ENCODE measurements at regions not wholly inside any gene's neighbourhood (a gene's known extent, or its start where the extent isn't known, plus 50 kb on each side); places are given as distances from the start of the nearest gene placed in this dataset.
"Not testable (repeated sequence)": the region's sequence is repeated elsewhere in the genome, so short reads cannot be mapped to it uniquely, and the experiment has no call there.

DNA sequence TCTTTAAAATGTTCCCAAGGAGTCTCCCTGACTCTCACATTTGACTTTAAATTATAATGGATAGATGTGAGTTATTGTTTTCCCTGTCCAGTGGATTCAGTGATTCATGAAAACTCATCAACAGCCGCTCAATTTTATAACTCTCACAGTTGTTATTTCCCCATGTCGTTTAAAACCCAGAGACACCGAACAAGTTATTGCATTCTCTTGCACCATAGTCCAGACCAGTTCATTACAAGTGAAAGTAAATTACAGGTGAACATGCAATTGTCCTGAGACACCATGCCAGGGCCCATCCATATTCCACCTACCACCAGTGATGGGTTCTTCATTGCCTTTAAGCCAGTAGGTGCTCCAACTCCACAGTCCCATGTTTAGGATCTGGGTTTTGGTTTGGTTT lies 85.7 kb upstream of the CMKLR1 start:
- H3K4me3 ChIP-seq (ENCODE audit: low read length) = no peak overlapping the region
- TF ChIP-seq, protein P1, sequence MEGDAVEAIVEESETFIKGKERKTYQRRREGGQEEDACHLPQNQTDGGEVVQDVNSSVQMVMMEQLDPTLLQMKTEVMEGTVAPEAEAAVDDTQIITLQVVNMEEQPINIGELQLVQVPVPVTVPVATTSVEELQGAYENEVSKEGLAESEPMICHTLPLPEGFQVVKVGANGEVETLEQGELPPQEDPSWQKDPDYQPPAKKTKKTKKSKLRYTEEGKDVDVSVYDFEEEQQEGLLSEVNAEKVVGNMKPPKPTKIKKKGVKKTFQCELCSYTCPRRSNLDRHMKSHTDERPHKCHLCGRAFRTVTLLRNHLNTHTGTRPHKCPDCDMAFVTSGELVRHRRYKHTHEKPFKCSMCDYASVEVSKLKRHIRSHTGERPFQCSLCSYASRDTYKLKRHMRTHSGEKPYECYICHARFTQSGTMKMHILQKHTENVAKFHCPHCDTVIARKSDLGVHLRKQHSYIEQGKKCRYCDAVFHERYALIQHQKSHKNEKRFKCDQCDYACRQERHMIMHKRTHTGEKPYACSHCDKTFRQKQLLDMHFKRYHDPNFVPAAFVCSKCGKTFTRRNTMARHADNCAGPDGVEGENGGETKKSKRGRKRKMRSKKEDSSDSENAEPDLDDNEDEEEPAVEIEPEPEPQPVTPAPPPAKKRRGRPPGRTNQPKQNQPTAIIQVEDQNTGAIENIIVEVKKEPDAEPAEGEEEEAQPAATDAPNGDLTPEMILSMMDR (conservative IDR thresholded peaks at IDR 0.05; ENCODE audit: low read depth, low read length) = no peak
- no peak for DNase-seq (ENCODE audit: low read depth)

DNA sequence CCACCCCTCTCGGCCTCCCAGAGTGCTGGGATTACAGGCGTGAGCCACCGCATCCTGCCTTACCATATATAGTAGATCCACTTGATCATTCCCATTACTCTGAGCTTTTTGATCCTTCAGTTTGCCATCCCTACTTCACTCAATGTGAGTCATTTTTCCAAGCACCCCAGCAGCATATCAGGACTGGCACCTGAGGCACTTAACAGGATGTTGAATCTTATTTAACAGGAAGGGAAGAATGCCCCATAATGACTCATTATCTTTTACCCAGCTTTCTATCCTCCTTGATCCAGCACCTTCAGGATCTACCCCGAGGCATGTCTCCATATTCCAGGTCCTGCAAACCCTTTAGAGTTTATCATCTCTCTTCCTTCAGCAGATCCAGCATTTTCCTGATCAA lies 84.9 kb upstream of the CMKLR1 start:
- TF ChIP-seq, protein P1 (conservative IDR thresholded peaks at IDR 0.05; ENCODE audit: low read depth, low read length) = no peak
- H3K4me3 ChIP-seq (ENCODE audit: low read length) = no peak overlapping the region
- no peak for DNase-seq (ENCODE audit: low read depth)

DNA sequence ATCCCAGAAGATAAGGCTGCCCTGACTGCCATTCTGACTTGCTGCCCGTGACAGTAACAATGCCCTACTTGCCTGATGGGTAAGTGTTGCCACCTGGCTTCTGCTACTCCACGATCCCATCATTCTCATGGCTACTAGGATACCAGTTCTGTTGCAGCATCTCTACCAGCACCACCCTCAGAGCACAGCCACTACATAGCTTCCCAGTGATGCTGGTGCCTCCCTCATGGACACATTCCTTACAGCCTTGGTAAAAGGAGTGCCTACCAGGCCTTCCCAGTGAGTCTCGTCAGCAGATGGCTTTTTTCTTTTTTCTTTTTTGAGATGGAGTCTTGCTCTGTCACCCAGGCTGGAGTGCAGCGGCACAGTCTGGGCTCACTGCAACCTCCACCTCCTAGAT lies 84.4 kb upstream of the CMKLR1 start:
- no peak overlapping the region for H3K4me3 ChIP-seq (ENCODE audit: low read length)
- TF ChIP-seq, protein P1 (conservative IDR thresholded peaks at IDR 0.05; ENCODE audit: low read depth, low read length) = no peak
- DNase-seq (ENCODE audit: low read depth) = no peak

DNA sequence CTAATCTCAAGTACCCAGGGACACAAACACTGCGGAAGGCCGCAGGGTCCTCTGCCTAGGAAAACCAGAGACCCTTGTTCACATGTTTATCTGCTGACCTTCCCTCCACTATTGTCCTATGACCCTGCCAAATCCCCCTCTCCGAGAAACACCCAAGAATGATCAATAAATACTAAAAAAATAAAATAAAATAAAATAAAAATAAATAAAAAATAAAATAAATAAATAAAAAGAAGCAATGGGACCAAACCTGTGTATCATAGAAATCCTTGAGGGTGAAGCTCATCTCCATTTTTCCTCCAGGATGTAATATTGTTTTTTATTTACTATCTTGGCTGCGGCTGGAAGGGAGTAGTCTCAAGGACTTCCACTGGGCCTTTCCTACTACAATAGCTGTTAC lies 82.0 kb upstream of the CMKLR1 start:
- DNase-seq (ENCODE audit: low read depth); H3K4me3 ChIP-seq (ENCODE audit: low read length): not testable (repeated sequence)

DNA sequence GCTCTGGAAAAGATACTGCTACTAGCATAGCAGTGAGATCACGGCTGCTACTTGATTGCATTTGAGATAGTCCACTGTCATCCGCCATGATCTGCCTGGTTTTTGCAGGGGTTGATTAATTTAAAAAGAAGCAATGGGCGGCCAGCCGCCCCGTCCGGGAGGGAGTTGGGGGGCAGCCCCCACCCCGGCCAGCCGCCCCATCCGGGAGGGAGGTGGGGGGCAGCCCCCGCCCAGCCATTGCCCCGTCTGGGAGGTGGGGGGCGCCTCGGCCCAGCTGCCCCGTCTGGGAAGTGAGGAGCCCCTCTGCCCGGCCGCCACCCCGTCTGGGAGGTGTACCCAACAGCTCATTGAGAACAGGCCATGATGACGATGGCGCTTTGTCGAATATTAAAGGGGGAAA lies 81.3 kb upstream of the CMKLR1 start:
- not testable (repeated sequence) for H3K4me3 ChIP-seq (ENCODE audit: low read length); DNase-seq (ENCODE audit: low read depth)

DNA sequence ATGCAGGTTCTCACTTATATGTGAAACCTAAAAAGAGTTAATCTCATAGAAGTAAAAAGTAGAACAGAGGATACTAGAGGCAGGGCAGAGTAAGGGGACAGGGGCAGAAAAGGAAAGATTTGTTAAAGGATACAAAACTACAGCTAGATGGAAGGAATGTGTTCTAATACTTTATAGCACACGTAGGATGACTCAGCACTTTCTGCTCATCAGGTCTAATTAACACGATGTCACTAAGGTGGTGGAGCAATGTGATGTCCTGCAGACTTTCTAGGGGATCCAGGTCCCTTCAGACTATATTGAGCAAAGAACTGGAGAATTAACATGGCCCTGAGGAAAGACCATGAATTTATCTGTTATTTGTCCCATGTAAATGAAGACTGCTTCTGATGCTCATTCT lies 80.8 kb upstream of the CMKLR1 start:
- TF ChIP-seq, protein P1 (conservative IDR thresholded peaks at IDR 0.05; ENCODE audit: low read depth, low read length) = no peak
- DNase-seq (ENCODE audit: low read depth) = no peak
- H3K4me3 ChIP-seq (ENCODE audit: low read length) = no peak overlapping the region

DNA sequence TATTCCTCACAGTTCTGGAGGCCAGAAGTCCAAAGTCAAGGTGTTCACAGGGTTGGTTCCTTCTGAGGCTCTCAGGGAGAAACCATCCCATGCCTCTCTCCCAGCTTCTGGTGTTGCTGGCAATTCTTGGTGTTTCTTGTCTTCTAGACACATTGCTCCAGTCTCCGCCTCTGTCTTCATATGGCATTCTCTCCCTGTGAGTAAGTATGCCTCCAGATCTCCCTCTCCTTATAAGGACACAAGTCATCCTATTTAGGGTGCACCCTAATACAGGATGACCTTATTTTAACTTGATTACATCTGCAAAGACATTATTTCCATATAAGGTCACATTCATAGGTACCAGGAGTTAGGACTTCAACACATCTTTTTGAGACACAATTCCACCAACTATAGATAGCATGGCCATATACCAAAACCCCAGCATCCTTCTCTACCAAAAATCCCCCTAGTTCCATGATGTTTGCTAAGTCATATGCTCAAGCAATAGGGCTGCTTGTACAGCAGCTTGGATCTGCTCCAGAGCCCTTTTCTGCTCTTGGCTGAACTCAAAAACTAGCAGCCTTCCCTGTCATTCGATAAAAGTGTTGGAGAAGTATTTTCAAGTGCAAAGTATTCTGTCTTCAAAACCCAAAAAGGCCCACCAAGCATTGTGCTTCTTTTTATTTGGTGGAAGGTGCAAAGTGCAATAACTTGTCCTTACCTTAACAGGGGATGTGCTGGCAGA lies 79.2 kb upstream of the CMKLR1 start:
- H3K4me3 ChIP-seq (ENCODE audit: low read length) = no peak overlapping the region
- TF ChIP-seq, protein P1 (conservative IDR thresholded peaks at IDR 0.05; ENCODE audit: low read depth, low read length) = no peak
- DNase-seq (ENCODE audit: low read depth) = no peak

DNA sequence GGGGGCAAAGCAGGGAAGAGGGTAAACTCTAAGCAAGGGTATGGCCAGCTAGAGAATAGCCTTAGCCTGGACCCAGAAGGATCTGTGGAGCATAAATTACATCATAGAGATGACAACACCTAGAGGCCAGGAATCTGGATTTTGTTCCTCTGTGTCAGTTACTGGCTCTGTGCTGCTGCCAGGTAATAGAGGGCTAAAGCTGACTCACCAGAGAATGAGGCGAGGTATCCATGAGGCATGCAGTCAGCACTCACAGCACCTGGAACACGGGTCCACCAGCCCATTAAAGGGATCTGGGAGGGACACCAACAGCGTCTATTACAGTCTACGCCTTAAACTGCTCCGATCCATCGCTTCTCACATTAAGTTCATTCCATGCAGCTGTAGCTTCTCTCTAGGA lies 74.9 kb upstream of the CMKLR1 start:
- no peak overlapping the region for H3K4me3 ChIP-seq (ENCODE audit: low read length)

More for the DNA sequence above, 74.9 kb upstream of the CMKLR1 start:
- TF ChIP-seq, protein P1 (conservative IDR thresholded peaks at IDR 0.05; ENCODE audit: low read depth, low read length) = no peak
- no peak for DNase-seq (ENCODE audit: low read depth)
